ENCODE measurements at regions not wholly inside any gene's neighbourhood (a gene's known extent, or its start where the extent isn't known, plus 50 kb on each side); places are given as distances from the start of the nearest gene placed in this dataset.

DNA sequence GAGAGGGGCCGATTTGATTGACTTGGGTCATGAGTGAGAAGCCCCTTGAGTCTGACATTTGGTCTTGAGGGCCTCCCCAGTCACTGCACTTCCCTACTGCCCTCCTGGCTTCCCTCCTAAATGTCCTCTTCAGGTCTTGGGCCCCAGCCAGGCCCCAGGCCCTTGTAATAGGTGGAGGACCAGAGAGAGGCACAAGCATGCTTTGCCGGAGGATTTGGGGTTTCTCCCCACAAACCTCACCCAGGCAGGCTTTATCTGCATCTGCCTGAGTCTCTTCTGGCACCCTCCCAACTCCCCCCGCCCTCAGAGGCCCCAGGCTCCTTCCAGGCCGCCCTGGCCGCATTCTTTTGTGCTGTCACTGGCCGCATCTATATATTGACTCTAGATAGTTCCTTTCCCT is 270.7 kb downstream of the HAUS1 start:
- Histone ChIP-seq H3K4me1 (replicated peaks in 1 of 4; ENCODE audit: control insufficient read depth in 3 of 4, insufficient read depth in 4 of 4, low read length in 3 of 4) (peaks cover 0 to 13% (median 0%) of the 10 kb centered on the region in 4 experiments; a peak in 1 of 7 replicates), H2AK5ac (ENCODE audit: low read depth, low read length) (no peak overlapping the region), H3K9ac (replicated peaks in 1 of 4; ENCODE audit: extremely low read depth in 1 of 4, low read depth in 3 of 4, low read length in 3 of 4) (no peak overlapping the region), H3K4me2 (ENCODE audit: insufficient read depth in 1 of 2, low read depth in 2 of 2, low read length in 2 of 2) (no peak overlapping the region), H3K27ac (ENCODE audit: low read depth, low read length) (no peak overlapping the region), H3K36me3 (ENCODE audit: control insufficient read depth in 2 of 4, insufficient read depth in 4 of 4, low read length in 3 of 4) (no peaks in the 10 kb centered on the region), H3K79me2 (ENCODE audit: control insufficient read depth in 1 of 2, insufficient read depth in 2 of 2, low read length in 2 of 2) (no peaks in the 10 kb centered on the region), H3K23me2 (ENCODE audit: low read depth, low read length) (no peaks in the 10 kb centered on the region), H4K8ac (ENCODE audit: extremely low read depth, insufficient read depth, low read length) (no peak overlapping the region), H3K14ac (ENCODE audit: insufficient read length) (no peak overlapping the region), H2BK15ac (ENCODE audit: low read length) (no peak overlapping the region), H3K23ac (ENCODE audit: insufficient read length) (no peak overlapping the region), H4K20me1 (replicated peaks in 1 of 2; ENCODE audit: control insufficient read depth in 1 of 2, insufficient read depth in 2 of 2, low read length in 2 of 2) (peaks cover 2 to 4% of the 10 kb centered on the region in 2 experiments), H4K5ac (ENCODE audit: insufficient read length, low read depth, low read length) (no peak overlapping the region), H2BK12ac (ENCODE audit: low read depth, low read length) (no peak overlapping the region), H3K9me3 (ENCODE audit: insufficient read depth in 2 of 2, low read depth in 1 of 2, low read length in 1 of 2) (no peaks in the 10 kb centered on the region), H3K18ac (ENCODE audit: extremely low read depth, low read length) (no peak overlapping the region; the same call in 1 of the 2 replicates), H2AFZ (ENCODE audit: low read length) (no peak overlapping the region), H3K27me3 (replicated peaks in 1 of 4; ENCODE audit: control insufficient read depth in 3 of 4, extremely low read depth in 1 of 4, insufficient read depth in 3 of 4, low read length in 3 of 4) (no peaks in the 10 kb centered on the region), H2BK5ac (ENCODE audit: low read depth, low read length) (no peak overlapping the region), H3K4me3 (ENCODE audit: extremely low read depth in 1 of 4, insufficient read depth in 2 of 4, low read depth in 3 of 4, low read length in 4 of 4) (no peak overlapping the region), H3K79me1 (ENCODE audit: low read depth, low read length) (no peaks in the 10 kb centered on the region; the same call in 1 of the 2 replicates), H4K91ac (replicated peaks; ENCODE audit: insufficient read length, low read length) (no peak overlapping the region), H3K56ac (replicated peaks; ENCODE audit: insufficient read length, low read depth, low read length) (no peak overlapping the region), H3K4ac (replicated peaks; ENCODE audit: insufficient read length, low read depth, low read length) (no peak overlapping the region), H2BK120ac (replicated peaks; ENCODE audit: low read depth, low read length) (no peak overlapping the region), H2BK20ac (ENCODE audit: low read length) (no peak overlapping the region)
- TF ChIP-seq TAF1 (IDR thresholded peaks at IDR 0.05; ENCODE audit: low read depth, low read length) (no peak), HDAC2 (IDR thresholded peaks at IDR 0.05; ENCODE audit: borderline replicate concordance in 1 of 2, low read depth in 2 of 2, low read length in 2 of 2) (no peak), TAF7 (optimal IDR thresholded peaks at IDR 0.05; ENCODE audit: borderline replicate concordance, low read depth, low read length) (no peak), SIRT6 (IDR thresholded peaks at IDR 0.05; ENCODE audit: low read length) (no peak), KDM4A (IDR thresholded peaks at IDR 0.05; ENCODE audit: low read depth, low read length, severe bottlenecking) (no peak), GABPA (IDR thresholded peaks at IDR 0.05; ENCODE audit: borderline replicate concordance, insufficient read depth, low read length) (no peak), ZNF274 (IDR thresholded peaks at IDR 0.05; ENCODE audit: borderline replicate concordance, extremely low read depth, low read length) (no peak)
- TF ChIP-seq, protein P1, sequence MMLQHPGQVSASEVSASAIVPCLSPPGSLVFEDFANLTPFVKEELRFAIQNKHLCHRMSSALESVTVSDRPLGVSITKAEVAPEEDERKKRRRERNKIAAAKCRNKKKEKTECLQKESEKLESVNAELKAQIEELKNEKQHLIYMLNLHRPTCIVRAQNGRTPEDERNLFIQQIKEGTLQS (IDR thresholded peaks at IDR 0.05; ENCODE audit: insufficient read depth, low read depth, low read length) = no peak
- FAIRE-seq = no peak
- 74% methylated on average over 6 of the region's 6 CpGs; no CpG with 5 or more reads in 1 of the 2 experiments for WGBS, 2 experiments (ENCODE audit: extremely low coverage in 1 of 2, insufficient coverage in 1 of 2, insufficient read length in 1 of 2, insufficient replicate concordance in 2 of 2, low coverage in 1 of 2, low lambda C conversion rate in 2 of 2, missing lambda C conversion rate in 1 of 2)
- DNase-seq (ENCODE audit: low read depth in 1 of 2, low spot score in 2 of 2) = no peak
- CTCF ChIA-PET (ENCODE audit: partially characterized antibody) = interaction anchor here (1.1 to 1.3 kb wide), 2 partner anchors 24 to 33 kb away, joined by 3 read pairs; no protein-coding TSS in a partner anchor
- POLR2A ChIA-PET (ENCODE audit: partially characterized antibody) = no interaction called here

Measured in H1 (cell line).